ENCODE measurements at regions not wholly inside any gene's neighbourhood (a gene's known extent, or its start where the extent isn't known, plus 50 kb on each side); places are given as distances from the start of the nearest gene placed in this dataset.

DNA sequence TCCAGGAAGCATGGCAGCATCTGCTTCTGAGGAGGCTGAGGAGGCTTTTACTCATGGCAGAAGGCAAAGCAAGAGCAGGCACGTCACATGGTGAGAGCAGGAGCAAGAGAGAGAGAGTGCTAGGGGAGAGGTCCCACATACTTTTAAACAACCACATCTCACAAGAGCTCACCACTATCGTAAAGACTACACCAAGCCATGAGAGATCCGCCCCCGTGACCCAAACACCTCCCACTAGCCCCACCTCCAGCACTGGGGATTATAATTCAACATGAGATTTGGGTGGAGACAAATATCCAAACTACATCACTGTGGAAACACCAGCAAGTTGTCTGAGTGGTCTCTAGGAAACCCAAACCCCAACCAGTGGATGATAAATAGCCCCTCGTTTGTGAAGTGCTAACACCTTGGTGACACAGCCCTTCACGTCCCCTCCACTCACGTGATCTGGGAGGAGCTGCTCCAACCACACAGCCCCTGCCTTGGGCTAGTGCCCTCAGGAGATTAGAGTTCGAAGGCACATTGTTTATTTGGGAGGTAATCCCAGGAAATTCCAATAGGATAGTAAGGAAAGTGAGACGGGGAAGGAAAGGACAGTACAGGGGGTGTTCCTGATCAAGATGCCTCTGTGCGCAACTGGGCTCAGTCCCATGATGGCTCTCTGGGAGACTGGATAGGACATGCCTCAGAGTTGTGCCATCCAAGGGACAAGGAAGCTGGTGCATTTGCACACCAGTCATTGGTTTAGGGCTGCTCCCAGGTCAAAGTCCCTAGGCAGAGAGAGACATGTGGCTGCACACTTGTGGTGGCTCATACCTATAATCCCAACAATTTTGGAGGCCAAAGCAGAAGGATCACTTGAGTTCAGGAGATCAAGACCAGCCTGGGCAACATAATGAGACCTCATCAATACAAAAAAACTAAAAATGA, 80.6 kb upstream of the CTNNB1 start:
- no peak for DNase-seq

DNA sequence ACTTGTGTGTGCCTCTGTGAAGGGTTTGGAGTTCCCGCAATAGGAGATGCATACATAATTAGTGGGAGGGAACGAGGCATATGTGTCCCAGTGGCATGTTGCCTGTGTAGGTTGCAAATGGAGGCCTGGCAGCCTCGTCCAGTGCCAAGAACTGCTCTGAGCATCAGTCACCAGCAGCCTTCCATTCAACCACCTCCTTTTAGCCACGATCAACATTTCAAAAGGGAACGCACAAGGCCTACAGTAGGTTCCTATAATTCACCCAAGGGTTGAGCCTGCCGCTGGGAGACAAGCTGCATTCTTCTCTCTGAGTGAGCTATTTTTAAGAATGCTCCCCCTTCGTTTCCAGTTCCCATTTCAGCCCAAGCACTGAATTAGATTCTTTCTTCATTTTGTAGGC, 78.8 kb upstream of the CTNNB1 start:
- no peak for DNase-seq

DNA sequence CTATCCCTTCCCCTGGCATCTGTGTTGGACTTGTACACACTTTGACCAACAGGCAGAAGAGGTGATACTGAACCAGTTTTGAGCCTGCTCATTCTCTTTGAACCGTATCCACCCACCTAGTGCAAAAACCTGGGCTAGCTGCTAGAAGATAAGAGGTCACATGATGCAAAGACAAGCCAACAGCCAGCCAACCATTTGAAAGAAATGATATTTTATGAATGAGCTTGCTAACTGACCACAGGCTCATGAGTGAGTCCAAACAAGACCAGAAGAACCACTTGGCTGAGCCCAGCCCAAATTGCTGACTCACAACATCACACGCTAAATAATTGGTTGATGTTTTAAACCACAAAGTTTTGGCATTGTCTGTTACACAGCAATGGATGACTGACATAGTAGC, 74.0 kb upstream of the CTNNB1 start:
- no peak for DNase-seq

DNA sequence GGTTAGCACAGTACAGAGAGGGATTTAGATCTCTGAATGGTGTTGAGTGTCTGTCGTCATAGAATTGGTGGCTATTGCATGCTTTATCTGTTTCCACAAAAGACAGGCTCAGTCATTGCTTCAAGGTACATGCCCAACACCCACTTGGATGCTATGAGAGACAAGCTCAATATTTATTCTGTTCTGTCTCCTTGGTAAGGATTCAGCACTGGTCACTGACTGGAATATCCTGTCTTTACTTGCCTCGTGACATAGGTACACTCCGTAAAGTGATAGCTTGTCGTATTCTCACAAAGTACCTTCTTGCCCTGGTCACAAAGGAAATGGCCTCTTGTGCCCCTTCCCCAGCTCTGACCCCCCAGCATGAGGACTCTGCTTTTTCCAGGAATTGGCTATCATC, 72.8 kb upstream of the CTNNB1 start:
- no peak for DNase-seq

DNA sequence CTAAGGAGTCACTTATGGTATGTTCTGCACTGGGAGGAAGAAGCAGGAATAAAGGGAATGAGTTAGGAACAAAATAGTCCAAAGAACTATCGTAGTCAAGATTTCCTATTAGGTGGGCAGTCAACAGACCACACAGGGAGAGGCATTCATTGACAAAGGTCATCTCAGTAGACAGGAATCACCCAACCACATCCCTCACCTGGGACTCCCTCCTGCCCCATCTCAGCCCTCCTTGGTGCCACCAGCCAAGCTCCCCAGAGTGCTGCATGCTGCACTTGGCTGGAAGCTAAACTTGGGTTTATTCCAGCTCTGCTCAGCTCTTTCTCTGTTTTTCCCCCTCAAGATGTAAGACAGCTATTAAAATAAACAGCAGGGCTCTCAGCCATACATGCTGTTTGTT, 72.3 kb upstream of the CTNNB1 start:
- no peak for DNase-seq

DNA sequence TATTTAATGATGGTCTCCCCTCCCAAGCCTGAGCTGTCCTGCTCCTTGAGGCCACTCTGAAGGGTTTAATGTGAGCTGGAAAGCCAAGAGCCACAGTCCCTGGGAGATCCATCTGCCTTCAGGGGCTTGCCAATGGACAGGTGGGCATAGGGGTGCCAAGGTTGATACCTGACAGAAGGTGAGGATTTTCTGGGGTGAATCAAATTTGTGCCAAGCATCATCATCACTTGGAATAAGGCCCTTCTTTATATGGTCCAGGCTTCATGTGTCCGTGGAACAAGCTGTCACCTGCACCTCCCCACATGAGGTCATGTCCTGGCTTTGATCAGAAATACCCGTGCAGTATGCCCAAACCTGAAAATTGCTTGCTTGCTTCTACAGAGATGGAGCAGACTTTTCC, 71.9 kb upstream of the CTNNB1 start:
- no peak for DNase-seq

DNA sequence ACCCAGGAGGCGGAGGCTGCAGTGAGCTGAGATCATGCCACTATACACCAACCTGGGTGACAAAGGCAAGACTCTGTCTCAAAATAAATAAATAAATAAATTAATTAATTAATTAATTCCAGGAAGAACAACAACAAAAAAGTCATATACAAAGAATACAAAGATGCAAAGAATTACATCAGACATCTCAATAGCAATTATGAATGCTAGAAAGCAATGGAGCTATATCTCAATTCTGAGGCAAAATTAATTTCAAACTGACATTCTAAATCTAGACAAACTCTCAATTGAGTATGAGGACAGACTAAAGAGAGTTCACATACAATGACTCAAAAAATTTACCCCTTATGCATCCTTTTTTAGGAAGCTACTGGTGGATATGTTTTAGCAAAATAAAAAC, 69.6 kb upstream of the CTNNB1 start:
- DNase-seq, result no peak

DNA sequence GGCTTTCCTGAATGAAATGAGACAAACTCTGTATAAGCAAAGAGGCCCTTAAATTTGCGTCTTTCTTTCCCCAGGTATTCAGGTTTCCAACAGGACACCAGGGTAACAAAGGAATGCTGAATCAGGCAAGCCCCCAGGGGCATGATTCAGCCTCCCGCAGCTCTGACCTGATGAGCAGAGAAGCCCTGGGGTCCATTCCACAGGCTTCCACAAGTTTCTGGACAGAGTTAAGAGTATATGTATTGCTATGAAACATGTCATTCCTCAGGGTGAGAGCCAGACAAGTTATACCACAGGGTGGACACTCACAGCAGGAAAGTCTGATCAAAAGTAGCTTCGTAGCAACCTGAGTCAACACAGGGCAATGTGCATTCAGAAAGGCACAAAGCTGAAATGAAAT, 68.1 kb upstream of the CTNNB1 start:
- no peak for DNase-seq

DNA sequence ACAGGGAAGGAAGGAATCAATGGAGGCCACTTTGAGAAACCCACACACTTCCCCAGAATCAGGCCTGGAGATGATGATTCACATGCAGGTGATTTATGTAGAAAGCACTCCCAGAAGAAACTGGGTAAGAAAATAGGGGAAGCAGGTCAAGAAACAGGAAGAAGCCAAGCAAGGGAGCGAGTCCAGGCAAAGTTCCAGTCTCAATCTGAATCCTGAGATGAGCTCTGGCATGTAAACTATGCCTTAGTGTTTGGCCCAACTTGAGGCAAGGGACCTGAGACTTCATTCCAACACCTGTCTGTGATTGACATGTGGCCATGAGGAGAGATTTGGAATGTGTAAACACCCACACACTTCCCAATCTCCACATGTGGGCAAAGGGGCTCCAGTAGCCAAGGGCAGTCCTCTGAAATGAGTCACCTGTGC, 61.6 kb upstream of the CTNNB1 start:
- no peak for DNase-seq

DNA sequence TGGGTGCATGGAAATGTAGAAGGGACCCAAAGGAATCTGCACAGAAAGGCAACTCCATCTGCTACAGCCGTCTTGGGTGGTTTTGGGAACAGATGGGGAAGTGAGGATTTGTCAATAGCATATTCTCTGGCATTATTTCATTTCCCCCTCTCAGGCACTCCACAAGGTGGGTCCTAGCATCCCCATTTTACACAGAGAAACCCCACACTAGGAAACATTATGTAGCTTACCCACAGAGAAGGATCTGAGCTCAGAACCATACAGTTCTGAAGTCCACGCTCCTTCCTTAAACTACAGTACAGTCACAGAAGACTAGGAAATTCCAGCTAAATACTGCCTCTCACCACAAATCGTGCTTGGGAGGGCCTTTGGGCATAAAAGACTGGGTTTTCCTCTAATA, 61.2 kb upstream of the CTNNB1 start:
- DNase-seq, result no peak

DNA sequence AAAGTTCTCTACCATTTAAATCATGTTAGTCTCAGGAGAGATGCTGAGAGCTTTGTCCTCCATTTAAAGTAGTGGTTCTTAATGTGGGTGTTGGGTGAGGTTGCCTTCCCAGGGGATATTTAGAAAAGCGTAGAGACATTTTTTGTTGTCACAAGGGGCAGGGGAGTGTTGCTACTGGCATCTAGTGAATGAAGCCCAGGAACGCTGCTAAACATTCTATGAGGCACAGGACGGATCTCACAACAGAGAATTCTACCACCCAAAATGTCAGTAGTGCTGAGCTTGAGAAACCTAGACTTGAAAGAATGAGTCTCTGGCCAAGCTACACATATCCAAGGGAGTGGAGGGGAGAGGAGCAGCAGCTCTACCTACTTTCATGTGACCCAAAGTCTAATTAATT, 60.7 kb upstream of the CTNNB1 start:
- DNase-seq, result no peak

DNA sequence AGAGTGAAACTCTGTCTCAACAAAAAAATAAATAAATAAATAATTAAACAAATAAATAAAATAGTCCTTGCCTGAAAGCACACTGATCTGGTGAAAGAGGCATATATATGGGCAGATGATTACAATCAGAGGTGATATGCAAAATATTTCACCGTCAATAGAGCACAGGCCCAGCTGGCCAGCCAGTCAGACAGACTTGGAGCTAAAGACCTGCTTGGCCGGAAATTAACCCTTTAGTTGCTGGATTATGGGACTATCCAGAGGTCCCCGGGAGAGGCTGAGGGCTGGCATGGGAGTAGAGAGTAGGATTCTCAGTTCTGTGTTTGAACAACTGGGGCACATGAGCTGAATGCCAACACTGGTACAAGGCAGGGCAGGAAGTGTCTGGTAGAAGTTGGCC, 59.1 kb upstream of the CTNNB1 start:
- no peak for DNase-seq

DNA sequence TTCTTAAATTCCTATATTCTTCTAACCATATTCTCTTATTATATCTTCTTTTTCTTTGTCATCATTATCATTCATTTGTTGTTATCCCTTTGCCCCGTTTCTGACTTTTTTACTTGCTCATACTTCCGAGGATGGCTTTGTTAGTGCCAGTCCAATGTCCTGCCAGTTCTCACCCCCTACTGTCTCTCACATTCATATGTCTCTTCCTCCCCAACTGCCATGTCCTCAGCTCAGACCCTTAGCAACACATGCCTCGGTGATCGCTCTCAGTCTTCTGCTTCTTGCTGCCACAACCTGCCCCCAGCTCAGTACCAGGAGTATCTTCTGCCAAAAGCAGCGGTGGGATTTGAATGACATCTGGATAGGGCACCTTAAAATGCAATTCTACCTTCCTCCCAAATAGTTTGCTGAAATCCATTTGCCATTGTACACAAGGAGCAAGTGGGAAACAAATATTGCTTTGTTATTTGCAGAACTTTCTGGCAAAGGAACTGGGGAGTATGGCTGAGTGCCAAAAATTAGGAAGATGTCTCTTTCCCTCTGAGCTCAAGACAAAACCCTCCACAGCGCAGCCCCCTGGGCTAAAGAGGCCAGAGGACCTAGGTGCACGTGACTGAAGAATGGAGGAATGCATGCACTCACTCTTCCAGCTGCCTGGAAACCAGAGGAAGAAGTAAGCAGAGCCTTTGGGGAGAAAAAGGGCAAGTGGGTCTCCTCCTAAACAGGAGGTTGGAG, 57.7 kb upstream of the CTNNB1 start:
- DNase-seq, result no peak

DNA sequence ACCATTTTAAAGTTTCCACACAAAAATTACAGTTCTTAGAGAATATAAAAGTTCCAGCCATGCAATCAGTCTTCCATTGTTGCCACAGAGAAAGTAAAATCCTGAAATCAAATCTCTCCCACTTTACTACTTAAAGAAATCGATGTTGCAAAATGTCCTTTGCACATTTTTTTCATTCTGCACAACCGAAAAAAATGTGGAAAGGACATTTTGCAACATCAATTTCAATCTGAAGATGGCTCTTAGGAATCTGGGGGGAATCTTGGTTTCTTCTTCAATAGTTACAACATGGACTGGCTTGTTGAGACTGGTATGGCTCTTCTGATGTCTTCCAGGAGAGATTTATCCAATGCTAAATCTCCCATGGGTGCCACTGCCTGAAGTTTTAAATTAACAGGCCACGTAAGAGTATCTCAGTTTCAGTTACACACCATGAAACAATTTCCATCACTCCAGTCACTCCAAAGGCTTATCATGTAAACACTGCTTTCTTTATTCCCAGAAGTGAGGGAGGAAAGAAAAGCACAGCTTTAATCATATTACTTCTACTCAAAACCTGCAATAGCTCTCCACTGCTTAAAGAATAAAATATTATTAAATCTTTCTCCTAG, 55.8 kb upstream of the CTNNB1 start:
- DNase-seq, result no peak

DNA sequence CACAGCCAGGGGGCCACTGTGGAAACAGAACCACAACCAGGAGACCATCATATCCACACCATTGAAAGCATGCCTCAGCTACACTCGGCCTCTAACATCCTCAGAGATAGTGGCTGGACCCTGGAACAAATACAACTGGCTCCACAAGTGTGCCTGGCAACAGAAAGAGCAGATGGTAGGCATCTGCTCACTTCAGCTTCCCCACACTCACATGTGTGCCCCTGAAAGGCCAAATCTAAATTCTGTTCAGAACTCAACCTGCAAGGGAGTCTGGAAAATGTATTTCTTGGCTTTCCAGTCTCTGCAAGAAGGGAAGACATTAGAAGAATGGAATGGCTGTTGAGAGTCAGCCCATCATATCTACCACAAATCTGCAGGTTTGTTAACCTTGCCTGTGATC, 54.7 kb upstream of the CTNNB1 start:
- DNase-seq, result peak; percentile 42

DNA sequence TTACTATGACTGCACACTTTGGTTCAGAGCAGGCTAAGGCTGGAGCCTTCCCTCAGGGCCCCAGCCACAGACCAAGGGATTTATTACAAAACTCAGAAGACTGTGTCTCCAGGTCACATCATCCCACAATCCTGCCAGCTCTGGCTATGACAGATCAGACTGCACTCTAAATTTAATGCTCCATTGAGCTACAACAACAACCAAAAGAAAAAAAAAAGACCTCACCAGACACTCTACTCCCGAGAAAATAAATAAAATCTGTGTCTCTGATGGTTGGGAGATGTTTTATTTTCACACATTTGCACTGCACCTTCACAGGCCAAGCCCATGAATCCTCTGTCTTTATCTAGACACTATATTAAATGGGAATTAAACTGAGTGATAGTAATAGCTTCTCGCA, 50.8 kb upstream of the CTNNB1 start:
- DNase-seq, result no peak

DNA sequence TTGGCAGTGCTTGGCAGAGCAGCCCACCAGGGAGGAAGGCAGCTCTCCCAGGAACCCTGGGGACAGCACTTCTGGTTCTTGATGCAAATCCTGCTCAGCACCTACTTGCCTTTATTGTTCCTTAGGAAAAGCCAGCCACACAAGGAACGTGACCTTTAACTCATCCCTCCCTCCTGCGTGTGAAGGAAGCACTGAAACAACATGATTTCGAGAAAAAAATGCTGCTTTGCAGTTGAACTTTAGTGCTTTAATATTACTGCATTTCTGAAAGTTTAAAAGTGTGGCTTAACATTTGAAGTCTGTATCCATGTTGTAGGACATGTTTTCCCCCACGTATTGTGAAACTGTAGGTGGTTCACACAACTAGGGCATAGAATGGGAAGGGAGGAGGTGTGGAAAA, 50.4 kb upstream of the CTNNB1 start:
- DNase-seq, result no peak
